ENCODE measurements at regions not wholly inside any gene's neighbourhood (a gene's known extent, or its start where the extent isn't known, plus 50 kb on each side); places are given as distances from the start of the nearest gene placed in this dataset.

GRCh38 chr13:67474115-67474514, 244.0 kb upstream of the PCDH9 start:
- TF ChIP-seq CTCF (conservative IDR thresholded peaks at IDR 0.05; ENCODE audit: low read depth, low read length): no peak
- no peak for TF ChIP-seq EZH2 (IDR thresholded peaks at IDR 0.05; ENCODE audit: borderline replicate concordance, low read depth, low read length, poor library complexity, severe bottlenecking)

Data from A673 (cell line).